ENCODE measurements at regions not wholly inside any gene's neighbourhood (a gene's known extent, or its start where the extent isn't known, plus 50 kb on each side); places are given as distances from the start of the nearest gene placed in this dataset.
A peak's percentile ranks its signal among the peaks of the same experiment; 100 is the strongest.

GRCh38 chr2:109700680-109701274 lies 86.6 kb downstream of the SOWAHC start:
- peaks cover 7 to 15% of the 10 kb centered on the region in 2 donors for H3K4me1 ChIP-seq
- H3K27me3 ChIP-seq, result no peaks in the 10 kb centered on the region
- no peak overlapping the region for H3K4me3 ChIP-seq
- no peaks in the 10 kb centered on the region for H3K36me3 ChIP-seq
- no peaks in the 10 kb centered on the region for H3K9me3 ChIP-seq
- no peak for TF ChIP-seq POLR2A (IDR thresholded peaks at IDR 0.05)
- TF ChIP-seq CTCF (IDR thresholded peaks at IDR 0.05), result no peak
- no peak for TF ChIP-seq POLR2AphosphoS5 (IDR thresholded peaks at IDR 0.05)
- peak overlapping the region; percentile 27 to 82 for H3K27ac ChIP-seq
- no peak for DNase-seq (ENCODE audit: low spot score in 2 of 2)
- intact Hi-C loops (cut with DNase I; ENCODE audit: low total_unique reads), result no loop called here

GRCh38 chr2:109701362-109701761 lies 87.2 kb downstream of the SOWAHC start:
- Histone ChIP-seq H3K36me3 (no peaks in the 10 kb centered on the region), H3K4me1 (peaks cover 7 to 15% of the 10 kb centered on the region in 2 donors), H3K4me3 (no peak overlapping the region), H3K27me3 (no peaks in the 10 kb centered on the region), H3K9me3 (no peaks in the 10 kb centered on the region), H3K27ac (peak overlapping the region in 1 of 2 donors; percentile 82)
- TF ChIP-seq POLR2AphosphoS5 (IDR thresholded peaks at IDR 0.05), result no peak
- no peak for TF ChIP-seq POLR2A (IDR thresholded peaks at IDR 0.05)
- no peak for DNase-seq (ENCODE audit: low spot score in 2 of 2)
- intact Hi-C loops (cut with DNase I; ENCODE audit: low total_unique reads), result no loop called here

- intact Hi-C loops (cut with DNase I; ENCODE audit: low total_unique reads), result no loop called here
- Histone ChIP-seq H3K36me3 (no peaks in the 10 kb centered on the region), H3K4me1 (peaks cover 7 to 15% of the 10 kb centered on the region in 2 donors), H3K27ac (peak overlapping the region; percentile 59 to 82), H3K4me3 (no peak overlapping the region), H3K27me3 (no peaks in the 10 kb centered on the region), H3K9me3 (no peaks in the 10 kb centered on the region)
- TF ChIP-seq POLR2AphosphoS5 (IDR thresholded peaks at IDR 0.05), result no peak
- no peak for TF ChIP-seq POLR2A (IDR thresholded peaks at IDR 0.05)
- TF ChIP-seq CTCF (IDR thresholded peaks at IDR 0.05), result no peak
- peak in 1 of 2 donors; percentile 39 for DNase-seq (ENCODE audit: low spot score in 2 of 2)
Observed at GRCh38 chr2:109702250-109702985, 88.3 kb downstream of the SOWAHC start.

GRCh38 chr2:109703077-109703476 lies 88.9 kb downstream of the SOWAHC start:
- no peaks in the 10 kb centered on the region for H3K9me3 ChIP-seq
- no peaks in the 10 kb centered on the region for H3K36me3 ChIP-seq
- no peaks in the 10 kb centered on the region for H3K27me3 ChIP-seq
- intact Hi-C loops (cut with DNase I; ENCODE audit: low total_unique reads), result no loop called here
- DNase-seq (ENCODE audit: low spot score in 2 of 2), result no peak
- no peak for TF ChIP-seq POLR2A (IDR thresholded peaks at IDR 0.05)
- no peak for TF ChIP-seq CTCF (IDR thresholded peaks at IDR 0.05)
- no peak for TF ChIP-seq POLR2AphosphoS5 (IDR thresholded peaks at IDR 0.05)
- H3K4me1 ChIP-seq, result peaks cover 7 to 15% of the 10 kb centered on the region in 2 donors
- peak overlapping the region; percentile 21 to 43 for H3K27ac ChIP-seq
- no peak overlapping the region for H3K4me3 ChIP-seq

GRCh38 chr2:109703798-109704197 lies 89.6 kb downstream of the SOWAHC start:
- DNase-seq (ENCODE audit: low spot score in 2 of 2), result no peak
- no peak overlapping the region for H3K27ac ChIP-seq
- TF ChIP-seq CTCF (IDR thresholded peaks at IDR 0.05) (no peak), POLR2AphosphoS5 (IDR thresholded peaks at IDR 0.05) (no peak), POLR2A (IDR thresholded peaks at IDR 0.05) (no peak)
- H3K4me3 ChIP-seq, result no peak overlapping the region
- intact Hi-C loops (cut with DNase I; ENCODE audit: low total_unique reads), result no loop called here
- H3K36me3 ChIP-seq, result no peaks in the 10 kb centered on the region
- H3K9me3 ChIP-seq, result no peaks in the 10 kb centered on the region
- peaks cover 7 to 15% of the 10 kb centered on the region in 2 donors for H3K4me1 ChIP-seq
- H3K27me3 ChIP-seq, result no peaks in the 10 kb centered on the region
